SK-N-SH (cell line): ENCODE measurements at regions not wholly inside any gene's neighbourhood (a gene's known extent, or its start where the extent isn't known, plus 50 kb on each side); places are given as distances from the start of the nearest gene placed in this dataset.

Experiments used
- EP300 ChIP-seq, 2 experiments: IDR thresholded peaks; 2 replicates each; pipeline versions ENCODE4 v1.4.0 to v1.6.1; 2012; ENCODE audit warnings: borderline replicate concordance in 1 of 2, low read depth in 1 of 2, low read length in 1 of 2
- FOXM1 ChIP-seq: IDR thresholded peaks from 2 replicates; pipeline ENCODE4 v1.4.0; 2012; ENCODE audit warnings: low read depth, mild to moderate bottlenecking
- GATA2 ChIP-seq: sonication (generic); formaldehyde crosslinking; IDR thresholded peaks from 2 replicates; pipeline ENCODE4 v1.5.0; 2020; ENCODE audit warnings: mild to moderate bottlenecking, missing genetic modification reagents
- NFIC ChIP-seq: IDR thresholded peaks from 2 replicates; pipeline ENCODE4 v1.4.0; 2012; ENCODE audit warnings: borderline replicate concordance
- POLR2AphosphoS5 ChIP-seq: IDR thresholded peaks from 2 replicates; pipeline ENCODE4 v1.6.1; 2012; ENCODE audit warnings: low read depth, low read length
- TF ChIP-seq, protein P1 (sequence below): IDR thresholded peaks from 2 replicates; pipeline ENCODE4 v1.4.0; 2012; ENCODE audit warnings: low read depth, borderline replicate concordance
- TF ChIP-seq, protein P2 (sequence below): IDR thresholded peaks from 2 replicates; pipeline ENCODE4 v1.6.1; 2012; ENCODE audit warnings: mild to moderate bottlenecking, low read depth, low read length, moderate library complexity

DNA sequence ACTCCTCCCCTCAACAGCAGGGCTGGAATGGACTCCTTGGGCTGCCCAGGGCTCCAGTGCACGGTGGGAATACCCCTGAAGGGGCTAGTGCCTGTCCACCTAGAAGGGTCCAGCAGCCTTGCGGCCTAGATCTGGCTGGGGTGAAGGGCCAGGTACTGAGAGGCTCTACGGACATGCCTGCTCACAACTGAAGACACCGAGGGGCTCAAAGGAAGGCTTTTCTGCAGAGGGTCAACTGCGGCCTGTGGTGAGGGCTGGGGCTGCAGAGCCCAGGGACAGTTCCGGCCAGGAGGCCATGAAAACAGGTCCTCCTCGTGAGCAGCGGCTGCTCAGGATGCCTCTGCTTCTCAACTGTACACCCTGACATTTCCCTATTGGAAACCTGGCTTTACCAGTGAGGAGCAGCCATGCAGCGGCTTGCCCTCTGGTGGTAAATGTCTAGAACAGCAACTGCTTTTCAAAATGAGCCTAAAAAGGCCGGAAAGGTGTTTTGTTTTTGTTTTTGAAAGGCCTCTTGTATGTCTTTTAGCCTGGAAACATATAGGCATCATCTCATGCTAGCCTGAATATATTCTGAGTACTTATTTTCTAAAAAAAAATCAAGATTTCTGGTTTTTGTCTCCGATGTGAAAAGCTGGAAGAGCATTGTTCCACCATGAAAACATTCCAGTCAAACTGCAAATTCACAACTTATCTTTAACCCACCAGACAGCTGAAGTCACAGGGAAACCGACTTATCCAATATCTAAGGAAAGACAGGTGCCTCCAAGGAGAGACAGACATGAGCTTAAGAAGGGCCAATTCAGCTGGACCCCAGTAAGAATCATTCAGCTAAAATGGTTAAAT lies 163.4 kb downstream of the KLF13 start:
- no peak for TF ChIP-seq FOXM1
- no peak for TF ChIP-seq NFIC
- no peak for TF ChIP-seq EP300 (IDR thresholded peaks at IDR 0.05; ENCODE audit: borderline replicate concordance in 1 of 2, low read depth in 1 of 2, low read length in 1 of 2)
- TF ChIP-seq POLR2AphosphoS5 = no peak
- TF ChIP-seq, protein P1, sequence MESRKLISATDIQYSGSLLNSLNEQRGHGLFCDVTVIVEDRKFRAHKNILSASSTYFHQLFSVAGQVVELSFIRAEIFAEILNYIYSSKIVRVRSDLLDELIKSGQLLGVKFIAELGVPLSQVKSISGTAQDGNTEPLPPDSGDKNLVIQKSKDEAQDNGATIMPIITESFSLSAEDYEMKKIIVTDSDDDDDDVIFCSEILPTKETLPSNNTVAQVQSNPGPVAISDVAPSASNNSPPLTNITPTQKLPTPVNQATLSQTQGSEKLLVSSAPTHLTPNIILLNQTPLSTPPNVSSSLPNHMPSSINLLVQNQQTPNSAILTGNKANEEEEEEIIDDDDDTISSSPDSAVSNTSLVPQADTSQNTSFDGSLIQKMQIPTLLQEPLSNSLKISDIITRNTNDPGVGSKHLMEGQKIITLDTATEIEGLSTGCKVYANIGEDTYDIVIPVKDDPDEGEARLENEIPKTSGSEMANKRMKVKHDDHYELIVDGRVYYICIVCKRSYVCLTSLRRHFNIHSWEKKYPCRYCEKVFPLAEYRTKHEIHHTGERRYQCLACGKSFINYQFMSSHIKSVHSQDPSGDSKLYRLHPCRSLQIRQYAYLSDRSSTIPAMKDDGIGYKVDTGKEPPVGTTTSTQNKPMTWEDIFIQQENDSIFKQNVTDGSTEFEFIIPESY = no peak
- TF ChIP-seq GATA2 (CRISPR knock-in tag) = no peak
- TF ChIP-seq, protein P2, sequence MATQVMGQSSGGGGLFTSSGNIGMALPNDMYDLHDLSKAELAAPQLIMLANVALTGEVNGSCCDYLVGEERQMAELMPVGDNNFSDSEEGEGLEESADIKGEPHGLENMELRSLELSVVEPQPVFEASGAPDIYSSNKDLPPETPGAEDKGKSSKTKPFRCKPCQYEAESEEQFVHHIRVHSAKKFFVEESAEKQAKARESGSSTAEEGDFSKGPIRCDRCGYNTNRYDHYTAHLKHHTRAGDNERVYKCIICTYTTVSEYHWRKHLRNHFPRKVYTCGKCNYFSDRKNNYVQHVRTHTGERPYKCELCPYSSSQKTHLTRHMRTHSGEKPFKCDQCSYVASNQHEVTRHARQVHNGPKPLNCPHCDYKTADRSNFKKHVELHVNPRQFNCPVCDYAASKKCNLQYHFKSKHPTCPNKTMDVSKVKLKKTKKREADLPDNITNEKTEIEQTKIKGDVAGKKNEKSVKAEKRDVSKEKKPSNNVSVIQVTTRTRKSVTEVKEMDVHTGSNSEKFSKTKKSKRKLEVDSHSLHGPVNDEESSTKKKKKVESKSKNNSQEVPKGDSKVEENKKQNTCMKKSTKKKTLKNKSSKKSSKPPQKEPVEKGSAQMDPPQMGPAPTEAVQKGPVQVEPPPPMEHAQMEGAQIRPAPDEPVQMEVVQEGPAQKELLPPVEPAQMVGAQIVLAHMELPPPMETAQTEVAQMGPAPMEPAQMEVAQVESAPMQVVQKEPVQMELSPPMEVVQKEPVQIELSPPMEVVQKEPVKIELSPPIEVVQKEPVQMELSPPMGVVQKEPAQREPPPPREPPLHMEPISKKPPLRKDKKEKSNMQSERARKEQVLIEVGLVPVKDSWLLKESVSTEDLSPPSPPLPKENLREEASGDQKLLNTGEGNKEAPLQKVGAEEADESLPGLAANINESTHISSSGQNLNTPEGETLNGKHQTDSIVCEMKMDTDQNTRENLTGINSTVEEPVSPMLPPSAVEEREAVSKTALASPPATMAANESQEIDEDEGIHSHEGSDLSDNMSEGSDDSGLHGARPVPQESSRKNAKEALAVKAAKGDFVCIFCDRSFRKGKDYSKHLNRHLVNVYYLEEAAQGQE = no peak
